ENCODE measurements at regions not wholly inside any gene's neighbourhood (a gene's known extent, or its start where the extent isn't known, plus 50 kb on each side); places are given as distances from the start of the nearest gene placed in this dataset.

DNA sequence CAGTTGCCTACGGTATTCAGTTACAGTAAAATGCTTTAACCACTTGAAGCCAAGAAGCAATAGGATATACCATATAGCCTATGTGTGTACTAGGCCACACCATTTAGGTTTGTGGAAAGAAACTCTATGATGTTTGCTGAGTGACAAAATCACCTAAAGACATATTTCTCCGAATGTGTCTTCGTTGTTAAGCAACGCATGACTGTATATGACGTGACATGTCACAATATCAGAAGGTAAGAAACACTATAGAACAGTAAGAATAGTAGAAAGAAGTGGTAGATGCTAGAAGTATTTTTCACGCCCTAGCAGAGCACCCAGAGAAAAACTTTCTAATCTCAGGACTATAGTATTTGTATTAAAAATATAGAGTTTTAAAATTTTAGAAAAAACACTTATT, 1188.2 kb upstream of the B3GALT2 start:
- DNase-seq (ENCODE audit: low read depth, low spot score) (no peak), ATAC-seq (no peak)
- no peaks in the 10 kb centered on the region for H4K20me1 ChIP-seq (ENCODE audit: insufficient read depth)
- intact Hi-C loops (cut with micrococcal nuclease) = no loop called here
- BruUV-seq (replicated peaks) = no TSS peak
- H3K4me3 ChIP-seq (replicated peaks in 1 of 2; ENCODE audit: low read depth in 1 of 2, low read length in 2 of 2) = no peak overlapping the region
- ChIA-PET POLR2A (no interaction called here), CTCF (no interaction called here), RAD21 (ENCODE audit: low non-redundant PET in 1 of 2, low total read pairs in 2 of 2, uncharacterized antibody in 2 of 2, unreplicated experiment in 2 of 2) (no interaction called here)
- H3K27me3 ChIP-seq (ENCODE audit: insufficient read depth, low read length) = no peaks in the 10 kb centered on the region
- no peak overlapping the region for H3K9ac ChIP-seq (ENCODE audit: low read length)
- H3K4me1 ChIP-seq (ENCODE audit: control insufficient read depth in 1 of 2, insufficient read depth in 2 of 2, low read length in 2 of 2) = no peaks in the 10 kb centered on the region
- H3K9me3 ChIP-seq (ENCODE audit: control insufficient read depth in 1 of 2, insufficient read depth in 1 of 2, low read depth in 1 of 2, low read length in 2 of 2) = no peaks in the 10 kb centered on the region
- no peak overlapping the region for H3K27ac ChIP-seq (ENCODE audit: low read depth, low read length)
- H3K9me2 ChIP-seq (ENCODE audit: insufficient read depth) = no peaks in the 10 kb centered on the region
- H3K79me2 ChIP-seq (ENCODE audit: insufficient read depth, low read length) = no peaks in the 10 kb centered on the region
- no peaks in the 10 kb centered on the region for H3K36me3 ChIP-seq (ENCODE audit: control insufficient read depth in 1 of 2, insufficient read depth in 2 of 2, low read length in 2 of 2)
- no peak overlapping the region for H3K4me2 ChIP-seq (ENCODE audit: low read length)
- TF ChIP-seq EZH2phosphoT487 (IDR thresholded peaks at IDR 0.05; ENCODE audit: borderline replicate concordance) (no peak), EZH2 (IDR thresholded peaks at IDR 0.05) (no peak), SRF (IDR thresholded peaks at IDR 0.05; ENCODE audit: low read depth) (no peak), SP1 (IDR thresholded peaks at IDR 0.05; ENCODE audit: low read depth) (no peak), ZFX (IDR thresholded peaks at IDR 0.05) (no peak), ELF1 (IDR thresholded peaks at IDR 0.05; ENCODE audit: borderline replicate concordance, low read depth) (no peak), CBX3 (IDR thresholded peaks at IDR 0.05; ENCODE audit: low read depth) (no peak), CEBPB (IDR thresholded peaks at IDR 0.05; ENCODE audit: low read depth) (no peak), POLR2AphosphoS5 (IDR thresholded peaks at IDR 0.05; ENCODE audit: low read depth, low read length) (no peak), TCF7L2 (IDR thresholded peaks at IDR 0.05; ENCODE audit: borderline replicate concordance, extremely low read depth, insufficient read depth, insufficient read length) (no peak), YY1 (IDR thresholded peaks at IDR 0.05; ENCODE audit: extremely low read depth, insufficient replicate concordance, low read depth, low read length) (no peak), POLR2A (IDR thresholded peaks at IDR 0.05; ENCODE audit: borderline replicate concordance, extremely low read depth, insufficient read depth, insufficient read length) (no peak), EGR1 (IDR thresholded peaks at IDR 0.05; ENCODE audit: low read depth) (no peak)
- TF ChIP-seq, protein P1, sequence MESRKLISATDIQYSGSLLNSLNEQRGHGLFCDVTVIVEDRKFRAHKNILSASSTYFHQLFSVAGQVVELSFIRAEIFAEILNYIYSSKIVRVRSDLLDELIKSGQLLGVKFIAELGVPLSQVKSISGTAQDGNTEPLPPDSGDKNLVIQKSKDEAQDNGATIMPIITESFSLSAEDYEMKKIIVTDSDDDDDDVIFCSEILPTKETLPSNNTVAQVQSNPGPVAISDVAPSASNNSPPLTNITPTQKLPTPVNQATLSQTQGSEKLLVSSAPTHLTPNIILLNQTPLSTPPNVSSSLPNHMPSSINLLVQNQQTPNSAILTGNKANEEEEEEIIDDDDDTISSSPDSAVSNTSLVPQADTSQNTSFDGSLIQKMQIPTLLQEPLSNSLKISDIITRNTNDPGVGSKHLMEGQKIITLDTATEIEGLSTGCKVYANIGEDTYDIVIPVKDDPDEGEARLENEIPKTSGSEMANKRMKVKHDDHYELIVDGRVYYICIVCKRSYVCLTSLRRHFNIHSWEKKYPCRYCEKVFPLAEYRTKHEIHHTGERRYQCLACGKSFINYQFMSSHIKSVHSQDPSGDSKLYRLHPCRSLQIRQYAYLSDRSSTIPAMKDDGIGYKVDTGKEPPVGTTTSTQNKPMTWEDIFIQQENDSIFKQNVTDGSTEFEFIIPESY (IDR thresholded peaks at IDR 0.05; ENCODE audit: extremely low read depth, insufficient replicate concordance, low read length) = no peak
- TF ChIP-seq, protein P2, sequence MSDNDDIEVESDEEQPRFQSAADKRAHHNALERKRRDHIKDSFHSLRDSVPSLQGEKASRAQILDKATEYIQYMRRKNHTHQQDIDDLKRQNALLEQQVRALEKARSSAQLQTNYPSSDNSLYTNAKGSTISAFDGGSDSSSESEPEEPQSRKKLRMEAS (IDR thresholded peaks at IDR 0.05) = no peak
- no peak overlapping the region for H2AFZ ChIP-seq (ENCODE audit: low read depth, low read length, poor library complexity, severe bottlenecking)

All from HCT116 (cell line).